A549 (cell line): ENCODE measurements at regions not wholly inside any gene's neighbourhood (a gene's known extent, or its start where the extent isn't known, plus 50 kb on each side); places are given as distances from the start of the nearest gene placed in this dataset.

Experiments used
- ATAC-seq, 2 experiments: fragments of 200-7000 bp in 1 of 2; fragments of >200 bp in 1 of 2; cut with Nextera tagmentation in 1 of 2; cut with Tn5 transposase in 1 of 2; 3 replicates each; pipeline versions ENCODE4 v1.8.0 to v1.9.1; 2018 to 2020; ENCODE audit warnings: mild to moderate bottlenecking in 1 of 2, moderate library complexity in 1 of 2
- CTCF ChIA-PET: fragments of 300-600 bp; sonication (Branson Sonifier 250); formaldehyde crosslinking; extraction: SDS; loops from one replicate; lab custom pipeline; 2021; ENCODE audit warnings: antibody characterized with exemption, inconsistent platforms; lab: Yijun Ruan, JAX
- POLR2A ChIA-PET: fragments of 350-600 bp; formaldehyde crosslinking; extraction: SDS; loops from one replicate; lab custom pipeline; 2021; ENCODE audit warnings: antibody characterized with exemption, inconsistent platforms; lab: Yijun Ruan, JAX
- DNase-seq, 2 experiments: peaks; one replicate each; pipeline versions ENCODE4 v3.0.0 to v3.0.0-alpha.2; 2011 to 2016; ENCODE audit warnings: low read depth in 1 of 2, low spot score in 1 of 2
- FAIRE-seq: peaks from 2 replicates; lab custom pipeline; 2011; peaks lifted over from hg19 to GRCh38; lab: Jason Lieb, UNC
- H3K27ac ChIP-seq, 2 experiments: fragments of >200 bp; sonication (Bioruptor Twin); formaldehyde crosslinking; 3 replicates each; pipeline ENCODE4 v1.5.1; 2016 to 2017
- H3K4me1 ChIP-seq: fragments of >200 bp; sonication (Bioruptor Twin); formaldehyde crosslinking; 3 replicates; pipeline ENCODE4 v1.6.1; 2016
- H3K4me2 ChIP-seq: fragments of >200 bp; sonication (Bioruptor Twin); formaldehyde crosslinking; 3 replicates; pipeline ENCODE4 v1.6.1; 2016
- H3K4me3 ChIP-seq: fragments of >200 bp; sonication (Bioruptor Twin); formaldehyde crosslinking; 3 replicates; pipeline ENCODE4 v1.5.1; 2016
- H3K9me3 ChIP-seq: fragments of >200 bp; sonication (Bioruptor Twin); formaldehyde crosslinking; 3 replicates; pipeline ENCODE4 v1.6.1; 2016
- ATOH8 ChIP-seq: fragments of 250-450 bp; sonication (Bioruptor Pico); IDR thresholded peaks from 2 replicates; pipeline ENCODE4 v1.5.0; 2020; ENCODE audit warnings: low read depth, mild to moderate bottlenecking, moderate library complexity
- CEBPB ChIP-seq, 2 experiments: fragments of >200 bp in 1 of 2; sonication (Bioruptor Twin) in 1 of 2; formaldehyde crosslinking in 1 of 2; IDR thresholded peaks; 2 replicates each; pipeline ENCODE4 v1.6.1; 2012 to 2016
- CHD4 ChIP-seq: fragments of 200-600 bp; sonication (generic); IDR thresholded peaks from 2 replicates; pipeline ENCODE4 v1.6.1; 2016; ENCODE audit warnings: antibody characterized with exemption, mild to moderate bottlenecking, borderline replicate concordance
- EHF ChIP-seq: fragments of 250-450 bp; sonication (Bioruptor Pico); IDR thresholded peaks from 2 replicates; pipeline ENCODE4 v1.5.0; 2020; ENCODE audit warnings: mild to moderate bottlenecking
- ESRRA ChIP-seq: fragments of 150-350 bp; IDR thresholded peaks from 2 replicates; pipeline ENCODE4 v1.6.1; 2014; ENCODE audit warnings: mild to moderate bottlenecking, low read length, borderline replicate concordance
- FOSL2 ChIP-seq, 2 experiments: fragments of 450-650 bp in 1 of 2; fragments of >200 bp in 1 of 2; sonication (Bioruptor Twin) in 1 of 2; formaldehyde crosslinking; IDR thresholded peaks; 2 replicates each; pipeline versions ENCODE4 v1.5.0 to v1.6.1; 2016 to 2020; ENCODE audit warnings: mild to moderate bottlenecking in 1 of 2, moderate library complexity in 1 of 2
- GATA3 ChIP-seq: IDR thresholded peaks from 2 replicates; pipeline ENCODE4 v1.6.1; 2012; ENCODE audit warnings: borderline replicate concordance
- HES2 ChIP-seq: fragments of >200 bp; sonication (Bioruptor Twin); formaldehyde crosslinking; IDR thresholded peaks from 2 replicates; pipeline ENCODE4 v1.6.1; 2016
- HEYL ChIP-seq: fragments of 250-450 bp; sonication (Bioruptor Pico); IDR thresholded peaks from 2 replicates; pipeline ENCODE4 v1.8.0; 2021; ENCODE audit warnings: mild to moderate bottlenecking, moderate library complexity
- HOXB5 ChIP-seq: fragments of 250-450 bp; sonication (Bioruptor Pico); IDR thresholded peaks from 2 replicates; pipeline ENCODE4 v1.5.0; 2020; ENCODE audit warnings: mild to moderate bottlenecking, moderate library complexity
- MAFK ChIP-seq: fragments of 450-650 bp; IDR thresholded peaks from 2 replicates; pipeline ENCODE4 v1.6.1; 2014; ENCODE audit not compliant: partially characterized antibody
- MAZ ChIP-seq: fragments of 150-350 bp; IDR thresholded peaks from 2 replicates; pipeline ENCODE4 v1.6.1; 2014; ENCODE audit warnings: antibody characterized with exemption, low read depth, low read length, borderline replicate concordance
- RAD21 ChIP-seq, 2 experiments: fragments of >200 bp in 1 of 2; sonication (Bioruptor Twin) in 1 of 2; formaldehyde crosslinking in 1 of 2; IDR thresholded peaks in 1 of 2; conservative IDR thresholded peaks in 1 of 2; 2 replicates in 1 of 2; 3 replicates in 1 of 2; pipeline ENCODE4 v1.6.1; 2012 to 2018; ENCODE audit warnings: inconsistent platforms in 1 of 2
- RARB ChIP-seq: fragments of 250-450 bp; sonication (Bioruptor Pico); IDR thresholded peaks from 2 replicates; pipeline ENCODE4 v1.8.0; 2021; ENCODE audit warnings: mild to moderate bottlenecking, moderate library complexity
- REST ChIP-seq: fragments of 200-600 bp; sonication (generic); IDR thresholded peaks from 2 replicates; pipeline ENCODE4 v1.6.1; 2016; ENCODE audit warnings: antibody characterized with exemption, mild to moderate bottlenecking, moderate library complexity
- USF2 ChIP-seq: fragments of 450-650 bp; IDR thresholded peaks from 2 replicates; pipeline ENCODE4 v1.6.1; 2014; ENCODE audit warnings: antibody characterized with exemption
- ZNF302 ChIP-seq: fragments of 250-450 bp; sonication (Bioruptor Pico); IDR thresholded peaks from 2 replicates; pipeline ENCODE4 v1.9.0; 2021; ENCODE audit warnings: inconsistent platforms, mild to moderate bottlenecking, moderate library complexity
- WGBS: methylation state at CpG from one replicate; pipeline ENCODE4 v1.1.6; 2017; ENCODE audit errors: missing lambda C conversion rate; 5-methylcytosine and 5-hydroxymethylcytosine counted together
- TF ChIP-seq, protein P1 (sequence below): fragments of >200 bp; sonication (Bioruptor Twin); formaldehyde crosslinking; IDR thresholded peaks from 3 replicates; pipeline ENCODE4 v1.5.1; 2016

DNA sequence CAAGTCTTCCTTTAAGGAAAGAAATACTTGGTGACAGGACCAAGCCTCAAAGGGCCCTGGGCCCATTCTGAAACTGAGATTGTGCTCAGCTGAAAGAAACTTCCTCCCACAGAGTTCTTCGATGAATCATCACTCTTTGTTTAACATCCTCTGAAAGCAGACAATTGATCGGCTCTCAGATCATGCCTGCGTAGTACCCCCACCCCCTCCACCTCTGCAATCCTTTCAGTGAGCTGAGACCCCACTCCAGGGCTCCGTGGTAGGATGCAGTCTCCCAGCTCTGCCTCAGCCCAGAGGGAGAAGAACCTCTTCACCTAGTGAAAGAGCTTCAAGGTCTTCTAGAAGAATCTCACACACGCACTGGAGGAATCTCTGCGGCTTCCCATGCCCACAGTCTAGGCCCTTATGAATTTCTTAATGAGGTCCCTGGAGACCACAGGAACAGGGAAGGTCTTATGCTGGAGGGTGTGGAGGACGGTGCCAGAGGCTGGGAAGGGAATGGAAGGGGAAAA is 104.9 kb upstream of the SOD1 start:
- POLR2A ChIA-PET, result no interaction called here
- FAIRE-seq, result no peak
- 41% methylated on average over 6 of the region's 7 CpGs for WGBS
- H3K9me3 ChIP-seq, result no peaks in the 10 kb centered on the region
- CTCF ChIA-PET, result interaction anchor here (1.2 kb wide), 1 partner anchor 26 kb away, joined by 3 read pairs; no protein-coding TSS in a partner anchor
- no peak for DNase-seq
- H3K27ac ChIP-seq, result peak overlapping the region in 1 of 2 experiments; percentile 11; a peak in 1 of 6 replicates
- peak overlapping the region; percentile 34; the same call in 2 of the 3 replicates for H3K4me2 ChIP-seq
- no peak for TF ChIP-seq RARB
- no peak for TF ChIP-seq REST
- TF ChIP-seq CEBPB (IDR thresholded peaks at IDR 0.05), result no peak
- no peak for TF ChIP-seq ATOH8 (CRISPR knock-in tag)
- no peak for TF ChIP-seq GATA3
- TF ChIP-seq HES2, result no peak
- TF ChIP-seq FOSL2 (IDR thresholded peaks at IDR 0.05), result no peak
- no peak for TF ChIP-seq FOSL2 (CRISPR knock-in tag; IDR thresholded peaks at IDR 0.05)
- no peak for TF ChIP-seq MAZ
- H3K4me3 ChIP-seq, result no peak overlapping the region
- H3K4me1 ChIP-seq, result peaks cover 15% of the 10 kb centered on the region; the same call in 1 of the 3 replicates
- ATAC-seq, result no peak

GRCh38 chr21:31553926-31554325 is 105.6 kb upstream of the SOD1 start:
- no peaks in the 10 kb centered on the region for H3K9me3 ChIP-seq
- H3K4me3 ChIP-seq, result no peak overlapping the region
- no peak for DNase-seq
- TF ChIP-seq HOXB5 (CRISPR knock-in tag), result no peak
- no peak for TF ChIP-seq REST
- no peak for TF ChIP-seq ZNF302
- H3K4me1 ChIP-seq, result peaks cover 15% of the 10 kb centered on the region; the same call in 1 of the 3 replicates
- ChIA-PET POLR2A (no interaction called here), CTCF (interaction anchor here (1.2 kb wide), 1 partner anchor 26 kb away, joined by 3 read pairs; no protein-coding TSS in a partner anchor)
- 0 out of 3 replicates have a peak overlapping the region, but pooled peaks have one; percentile 34 for H3K4me2 ChIP-seq
- ATAC-seq, result no peak
- peak overlapping the region in 1 of 2 experiments; percentile 11; a peak in 1 of 6 replicates for H3K27ac ChIP-seq
- FAIRE-seq, result no peak
- 63% methylated on average over 2 of the region's 4 CpGs for WGBS

DNA sequence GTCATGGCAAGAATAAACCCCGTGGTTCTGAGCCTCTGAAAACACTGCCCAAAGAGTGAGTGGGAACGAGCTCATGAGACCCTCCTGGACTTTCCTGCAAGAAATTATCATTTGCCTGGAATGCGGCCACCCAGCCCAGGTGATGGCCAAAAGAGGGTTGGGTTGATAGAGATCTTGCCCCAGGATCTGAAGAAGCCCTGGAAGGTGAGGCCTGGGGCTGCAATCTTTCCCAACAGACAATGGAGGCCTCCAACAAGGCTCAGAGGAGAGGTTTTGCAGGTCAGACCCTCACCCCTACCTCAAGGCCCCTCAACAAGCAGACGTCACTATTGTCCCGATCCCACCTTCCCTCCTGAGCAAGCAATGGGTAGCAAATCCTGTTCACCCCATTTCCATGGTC is 106.0 kb upstream of the SOD1 start:
- TF ChIP-seq RAD21 (conservative IDR thresholded peaks at IDR 0.05 in 1 of 2, IDR thresholded peaks at IDR 0.05 in 1 of 2) (no peak), EHF (CRISPR knock-in tag) (no peak), USF2 (no peak), ESRRA (no peak), MAFK (no peak), GATA3 (no peak), HEYL (CRISPR knock-in tag) (no peak), CHD4 (no peak)
- TF ChIP-seq, protein P1, sequence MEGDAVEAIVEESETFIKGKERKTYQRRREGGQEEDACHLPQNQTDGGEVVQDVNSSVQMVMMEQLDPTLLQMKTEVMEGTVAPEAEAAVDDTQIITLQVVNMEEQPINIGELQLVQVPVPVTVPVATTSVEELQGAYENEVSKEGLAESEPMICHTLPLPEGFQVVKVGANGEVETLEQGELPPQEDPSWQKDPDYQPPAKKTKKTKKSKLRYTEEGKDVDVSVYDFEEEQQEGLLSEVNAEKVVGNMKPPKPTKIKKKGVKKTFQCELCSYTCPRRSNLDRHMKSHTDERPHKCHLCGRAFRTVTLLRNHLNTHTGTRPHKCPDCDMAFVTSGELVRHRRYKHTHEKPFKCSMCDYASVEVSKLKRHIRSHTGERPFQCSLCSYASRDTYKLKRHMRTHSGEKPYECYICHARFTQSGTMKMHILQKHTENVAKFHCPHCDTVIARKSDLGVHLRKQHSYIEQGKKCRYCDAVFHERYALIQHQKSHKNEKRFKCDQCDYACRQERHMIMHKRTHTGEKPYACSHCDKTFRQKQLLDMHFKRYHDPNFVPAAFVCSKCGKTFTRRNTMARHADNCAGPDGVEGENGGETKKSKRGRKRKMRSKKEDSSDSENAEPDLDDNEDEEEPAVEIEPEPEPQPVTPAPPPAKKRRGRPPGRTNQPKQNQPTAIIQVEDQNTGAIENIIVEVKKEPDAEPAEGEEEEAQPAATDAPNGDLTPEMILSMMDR, result no peak
- ChIA-PET CTCF (no interaction called here), POLR2A (no interaction called here)
- no peak overlapping the region for H3K4me2 ChIP-seq
- FAIRE-seq, result no peak
- ATAC-seq, result no peak
- no peak overlapping the region for H3K27ac ChIP-seq
- no peaks in the 10 kb centered on the region for H3K9me3 ChIP-seq
- no peak overlapping the region for H3K4me3 ChIP-seq
- DNase-seq, result no peak
- 39% methylated on average over 4 of the region's 5 CpGs for WGBS
- peaks cover 15% of the 10 kb centered on the region; the same call in 1 of the 3 replicates for H3K4me1 ChIP-seq
